Astrocyte (in vitro differentiated cells and primary cell): ENCODE measurements at regions not wholly inside any gene's neighbourhood (a gene's known extent, or its start where the extent isn't known, plus 50 kb on each side); places are given as distances from the start of the nearest gene placed in this dataset.

Experiments
- EZH2 ChIP-seq: IDR thresholded peaks from 2 replicates; pipeline ENCODE4 v1.6.1; 2012; ENCODE audit warnings: mild to moderate bottlenecking, low read length, inconsistent platforms; ENCODE audit not compliant: insufficient read depth
- TF ChIP-seq, protein P1 (sequence below): IDR thresholded peaks from 2 replicates; pipeline ENCODE4 v1.5.1; 2011; ENCODE audit warnings: low read depth, mild to moderate bottlenecking, inconsistent platforms, low read length, moderate library complexity; ENCODE audit not compliant: insufficient read depth

DNA sequence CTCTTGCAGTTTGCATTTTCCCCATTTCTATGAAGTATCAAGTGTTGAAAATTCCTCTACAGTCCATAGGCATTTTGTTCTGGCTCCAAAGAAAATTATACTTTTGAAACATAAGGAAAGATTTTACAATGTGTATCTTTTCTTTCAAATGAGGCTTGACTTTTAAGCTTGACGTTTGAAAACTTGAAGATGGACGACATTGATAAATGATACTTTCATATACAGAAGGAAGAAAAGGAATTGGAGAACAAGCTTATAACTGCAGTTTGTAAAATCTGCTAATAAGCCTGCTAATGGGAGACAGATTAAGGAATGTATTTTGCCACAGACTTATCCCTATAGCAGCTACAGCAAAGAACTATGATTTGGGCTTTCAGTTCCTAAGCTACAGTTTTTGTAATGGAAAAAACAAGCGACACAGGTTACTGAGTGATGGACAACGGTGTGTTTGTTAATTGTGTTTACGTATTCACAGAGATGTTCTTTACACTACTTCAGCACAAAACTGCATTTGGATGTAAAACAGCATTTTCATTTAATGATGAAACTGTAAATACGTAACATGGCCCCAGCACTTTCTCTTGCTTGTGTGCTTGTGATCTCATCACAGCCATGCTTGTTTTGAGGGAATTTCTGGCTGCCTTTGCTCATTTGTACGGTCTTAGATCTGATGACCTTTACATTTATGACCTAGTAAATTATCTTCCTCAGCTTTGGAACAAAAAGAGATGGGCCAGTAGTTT is 83.2 kb upstream of the FAT1 start:
- TF ChIP-seq EZH2 = no peak
- TF ChIP-seq, protein P1, sequence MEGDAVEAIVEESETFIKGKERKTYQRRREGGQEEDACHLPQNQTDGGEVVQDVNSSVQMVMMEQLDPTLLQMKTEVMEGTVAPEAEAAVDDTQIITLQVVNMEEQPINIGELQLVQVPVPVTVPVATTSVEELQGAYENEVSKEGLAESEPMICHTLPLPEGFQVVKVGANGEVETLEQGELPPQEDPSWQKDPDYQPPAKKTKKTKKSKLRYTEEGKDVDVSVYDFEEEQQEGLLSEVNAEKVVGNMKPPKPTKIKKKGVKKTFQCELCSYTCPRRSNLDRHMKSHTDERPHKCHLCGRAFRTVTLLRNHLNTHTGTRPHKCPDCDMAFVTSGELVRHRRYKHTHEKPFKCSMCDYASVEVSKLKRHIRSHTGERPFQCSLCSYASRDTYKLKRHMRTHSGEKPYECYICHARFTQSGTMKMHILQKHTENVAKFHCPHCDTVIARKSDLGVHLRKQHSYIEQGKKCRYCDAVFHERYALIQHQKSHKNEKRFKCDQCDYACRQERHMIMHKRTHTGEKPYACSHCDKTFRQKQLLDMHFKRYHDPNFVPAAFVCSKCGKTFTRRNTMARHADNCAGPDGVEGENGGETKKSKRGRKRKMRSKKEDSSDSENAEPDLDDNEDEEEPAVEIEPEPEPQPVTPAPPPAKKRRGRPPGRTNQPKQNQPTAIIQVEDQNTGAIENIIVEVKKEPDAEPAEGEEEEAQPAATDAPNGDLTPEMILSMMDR = no peak
